Fibroblast of lung (primary cell): ENCODE measurements at regions not wholly inside any gene's neighbourhood (a gene's known extent, or its start where the extent isn't known, plus 50 kb on each side); places are given as distances from the start of the nearest gene placed in this dataset.
A peak's percentile ranks its signal among the peaks of the same experiment; 100 is the strongest.

Experiments
- DNase-seq, 2 donors: peaks; one replicate each; pipeline versions ENCODE4 v3.0.0 to v3.0.0-alpha.2; 2010; ENCODE audit warnings: low read depth in 2 of 2
- H2AFZ ChIP-seq: 2 replicates; pipeline ENCODE4 v1.5.1; 2012; ENCODE audit warnings: low read length, control low read depth, inconsistent platforms
- H3K27ac ChIP-seq: 2 replicates; pipeline ENCODE4 v1.5.1; 2011; ENCODE audit warnings: low read length, control low read depth; ENCODE audit not compliant: insufficient read depth
- H3K27me3 ChIP-seq: 2 replicates; pipeline ENCODE4 v1.5.1; 2011; ENCODE audit warnings: mild to moderate bottlenecking, low read length; ENCODE audit not compliant: control insufficient read depth, insufficient read depth
- H3K36me3 ChIP-seq: 2 replicates; pipeline ENCODE4 v1.5.1; 2011; ENCODE audit warnings: low read length; ENCODE audit not compliant: control insufficient read depth, insufficient read depth
- H3K4me1 ChIP-seq: 2 replicates; pipeline ENCODE4 v1.5.1; 2011; ENCODE audit warnings: low read length; ENCODE audit not compliant: control insufficient read depth, insufficient read depth; ENCODE audit errors: extremely low read depth
- H3K4me2 ChIP-seq: 2 replicates; pipeline ENCODE4 v1.5.1; 2011; ENCODE audit warnings: low read length, control low read depth; ENCODE audit not compliant: insufficient read depth; ENCODE audit errors: extremely low read depth
- H3K4me3 ChIP-seq, 4 experiments: fragments of 200-600 bp in 1 of 4; sonication (generic) in 1 of 4; replicated peaks in 1 of 4; 2 replicates each; pipeline ENCODE4 v1.5.1; 2011 to 2016; ENCODE audit warnings: low read length in 4 of 4, low read depth in 3 of 4, mild to moderate bottlenecking in 3 of 4, control low read depth in 2 of 4, inconsistent platforms in 1 of 4, mixed read lengths in 1 of 4; ENCODE audit not compliant: insufficient read depth in 1 of 4; ENCODE audit errors: control extremely low read depth in 1 of 4
- H3K79me2 ChIP-seq: 2 replicates; pipeline ENCODE4 v1.5.1; 2012; ENCODE audit warnings: mild to moderate bottlenecking, low read length, inconsistent platforms; ENCODE audit not compliant: control insufficient read depth, insufficient read depth
- H3K9ac ChIP-seq: 2 replicates; pipeline ENCODE4 v1.5.1; 2011; ENCODE audit warnings: mild to moderate bottlenecking, low read length, control low read depth; ENCODE audit not compliant: insufficient read depth
- H3K9me3 ChIP-seq: 2 replicates; pipeline ENCODE4 v1.5.1; 2012; ENCODE audit warnings: low read depth, low read length; ENCODE audit not compliant: control insufficient read depth, insufficient read depth
- H4K20me1 ChIP-seq: 2 replicates; pipeline ENCODE4 v1.5.1; 2011; ENCODE audit warnings: low read length; ENCODE audit not compliant: control insufficient read depth, insufficient read depth; ENCODE audit errors: extremely low read depth
- EZH2 ChIP-seq: IDR thresholded peaks from 2 replicates; pipeline ENCODE4 v1.5.1; 2012; ENCODE audit warnings: low read length, control low read depth, mild to moderate bottlenecking; ENCODE audit errors: missing control alignments
- TF ChIP-seq, protein P1 (sequence below), 2 donors: IDR thresholded peaks in 1 of 2; conservative IDR thresholded peaks in 1 of 2; 1 replicate in 1 of 2; 2 replicates in 1 of 2; pipeline ENCODE4 v1.5.1; 2011 to 2012; ENCODE audit warnings: low read length in 2 of 2, control low read depth in 1 of 2, inconsistent platforms in 1 of 2, low read depth in 1 of 2, mild to moderate bottlenecking in 1 of 2

DNA sequence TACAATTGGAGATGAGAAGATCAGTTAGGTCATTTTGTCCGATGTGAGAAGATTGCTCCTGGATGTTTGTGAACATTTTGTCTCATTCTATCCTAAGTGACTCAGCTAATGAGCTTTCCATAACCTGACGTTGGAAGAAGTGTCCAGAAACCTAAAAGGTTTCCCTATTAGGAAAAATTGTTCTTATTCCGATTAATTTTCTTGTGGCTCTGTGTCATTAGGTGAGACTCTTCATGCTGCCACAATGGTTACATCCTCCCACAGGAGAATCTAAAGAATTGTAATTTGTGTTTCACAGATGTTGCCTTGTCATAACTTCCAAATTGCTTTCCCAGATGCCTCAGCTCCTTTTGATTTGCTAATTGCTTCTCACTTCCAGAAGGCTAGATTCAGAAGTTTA, 261.0 kb upstream of the APCDD1 start:
- Histone ChIP-seq H2AFZ (no peak overlapping the region), H3K27ac (no peak overlapping the region), H3K79me2 (no peaks in the 10 kb centered on the region), H4K20me1 (no peaks in the 10 kb centered on the region), H3K36me3 (no peaks in the 10 kb centered on the region), H3K9ac (no peak overlapping the region), H3K4me3 (no peak overlapping the region), H3K27me3 (no peaks in the 10 kb centered on the region), H3K4me2 (no peak overlapping the region), H3K9me3 (no peaks in the 10 kb centered on the region), H3K4me1 (no peaks in the 10 kb centered on the region)
- TF ChIP-seq EZH2 = no peak
- TF ChIP-seq, protein P1, sequence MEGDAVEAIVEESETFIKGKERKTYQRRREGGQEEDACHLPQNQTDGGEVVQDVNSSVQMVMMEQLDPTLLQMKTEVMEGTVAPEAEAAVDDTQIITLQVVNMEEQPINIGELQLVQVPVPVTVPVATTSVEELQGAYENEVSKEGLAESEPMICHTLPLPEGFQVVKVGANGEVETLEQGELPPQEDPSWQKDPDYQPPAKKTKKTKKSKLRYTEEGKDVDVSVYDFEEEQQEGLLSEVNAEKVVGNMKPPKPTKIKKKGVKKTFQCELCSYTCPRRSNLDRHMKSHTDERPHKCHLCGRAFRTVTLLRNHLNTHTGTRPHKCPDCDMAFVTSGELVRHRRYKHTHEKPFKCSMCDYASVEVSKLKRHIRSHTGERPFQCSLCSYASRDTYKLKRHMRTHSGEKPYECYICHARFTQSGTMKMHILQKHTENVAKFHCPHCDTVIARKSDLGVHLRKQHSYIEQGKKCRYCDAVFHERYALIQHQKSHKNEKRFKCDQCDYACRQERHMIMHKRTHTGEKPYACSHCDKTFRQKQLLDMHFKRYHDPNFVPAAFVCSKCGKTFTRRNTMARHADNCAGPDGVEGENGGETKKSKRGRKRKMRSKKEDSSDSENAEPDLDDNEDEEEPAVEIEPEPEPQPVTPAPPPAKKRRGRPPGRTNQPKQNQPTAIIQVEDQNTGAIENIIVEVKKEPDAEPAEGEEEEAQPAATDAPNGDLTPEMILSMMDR (conservative IDR thresholded peaks at IDR 0.05 in 1 of 2, IDR thresholded peaks at IDR 0.05 in 1 of 2; ENCODE audit: low read depth in 1 of 2, low read length in 2 of 2) = no peak
- peak in 1 of 2 donors; percentile 40 for DNase-seq

DNA sequence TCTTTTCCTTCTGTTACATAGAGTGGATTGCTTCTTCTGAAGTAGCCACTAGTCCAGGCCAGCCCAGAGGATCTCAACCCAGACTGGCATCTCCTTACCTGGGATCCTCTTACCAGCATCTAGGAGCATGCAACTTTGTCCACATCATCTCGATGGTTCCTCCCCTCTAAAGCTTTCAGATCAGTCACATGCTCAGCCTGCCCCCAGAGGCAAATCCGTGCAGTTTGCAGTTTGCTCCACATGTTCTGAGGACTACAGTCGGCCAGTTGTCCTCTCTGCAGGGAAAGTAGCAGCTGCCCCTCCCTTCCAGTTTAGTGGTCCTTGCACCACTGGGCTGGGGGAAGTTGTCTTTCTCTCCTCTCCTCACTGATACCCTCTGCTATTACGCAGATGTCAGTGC, 259.8 kb upstream of the APCDD1 start:
- TF ChIP-seq, protein P1 (conservative IDR thresholded peaks at IDR 0.05 in 1 of 2, IDR thresholded peaks at IDR 0.05 in 1 of 2; ENCODE audit: low read depth in 1 of 2, low read length in 2 of 2) = no peak
- no peak for TF ChIP-seq EZH2
- no peak overlapping the region for H2AFZ ChIP-seq
- H3K9ac ChIP-seq = no peak overlapping the region
- no peaks in the 10 kb centered on the region for H3K4me1 ChIP-seq
- no peak overlapping the region for H3K4me2 ChIP-seq
- no peak overlapping the region for H3K27ac ChIP-seq
- no peaks in the 10 kb centered on the region for H3K9me3 ChIP-seq
- no peaks in the 10 kb centered on the region for H3K36me3 ChIP-seq
- no peak for DNase-seq
- H3K4me3 ChIP-seq = no peak overlapping the region
- H4K20me1 ChIP-seq = no peaks in the 10 kb centered on the region
- H3K79me2 ChIP-seq = no peaks in the 10 kb centered on the region
- H3K27me3 ChIP-seq = no peaks in the 10 kb centered on the region

DNA sequence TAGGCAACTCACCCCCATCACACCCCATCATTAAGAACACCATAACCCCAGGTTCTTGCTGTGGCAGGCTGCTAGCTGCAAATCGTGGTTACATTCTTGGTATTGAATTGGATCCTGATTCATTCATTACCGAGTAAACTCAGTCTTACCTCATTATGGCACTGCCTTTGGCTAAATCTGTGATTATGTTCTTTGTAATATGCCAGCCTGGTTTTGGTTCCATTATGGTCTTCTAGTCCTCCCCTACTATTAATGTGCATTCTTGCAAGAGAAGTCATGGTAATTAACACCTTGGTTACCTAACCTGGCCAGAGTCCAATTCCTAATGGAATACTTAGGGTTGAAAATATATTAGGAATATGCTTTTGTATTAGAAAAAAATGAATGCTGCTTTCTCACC, 258.9 kb upstream of the APCDD1 start:
- DNase-seq = no peak
- Histone ChIP-seq H3K36me3 (no peaks in the 10 kb centered on the region), H2AFZ (no peak overlapping the region), H3K79me2 (no peaks in the 10 kb centered on the region), H3K9me3 (no peaks in the 10 kb centered on the region), H3K4me1 (no peaks in the 10 kb centered on the region), H3K4me2 (no peak overlapping the region), H3K27ac (no peak overlapping the region), H4K20me1 (no peaks in the 10 kb centered on the region), H3K27me3 (no peaks in the 10 kb centered on the region), H3K9ac (no peak overlapping the region), H3K4me3 (no peak overlapping the region)
- TF ChIP-seq EZH2 = no peak
- TF ChIP-seq, protein P1 (conservative IDR thresholded peaks at IDR 0.05 in 1 of 2, IDR thresholded peaks at IDR 0.05 in 1 of 2; ENCODE audit: low read depth in 1 of 2, low read length in 2 of 2) = no peak
